Nephron progenitor cell (in vitro differentiated cells): ENCODE measurements at regions not wholly inside any gene's neighbourhood (a gene's known extent, or its start where the extent isn't known, plus 50 kb on each side); places are given as distances from the start of the nearest gene placed in this dataset.

ENCODE experiments used
- DNase-seq: peaks from one replicate; pipeline ENCODE4 v3.0.0; 2021
- H3K27ac Mint-ChIP-seq: 2 replicates; pipeline ENCODE4 v1.8.0; 2021; ENCODE audit warnings: mild to moderate bottlenecking, moderate library complexity, mixed read lengths
- H3K27me3 Mint-ChIP-seq: 2 replicates; pipeline ENCODE4 v1.8.0; 2021; ENCODE audit warnings: mild to moderate bottlenecking, low read depth, mixed read lengths; ENCODE audit not compliant: poor library complexity
- H3K36me3 Mint-ChIP-seq: 2 replicates; pipeline ENCODE4 v1.8.0; 2021; ENCODE audit warnings: low read depth, mixed read lengths
- H3K4me1 Mint-ChIP-seq: 2 replicates; pipeline ENCODE4 v1.8.0; 2021; ENCODE audit warnings: mixed read lengths
- H3K4me3 Mint-ChIP-seq: 2 replicates; pipeline ENCODE4 v1.8.0; 2021; ENCODE audit warnings: mild to moderate bottlenecking, moderate library complexity, mixed read lengths
- H3K9me3 Mint-ChIP-seq: 2 replicates; pipeline ENCODE4 v1.8.0; 2021; ENCODE audit warnings: mild to moderate bottlenecking, moderate library complexity, mixed read lengths
- CTCF ChIP-seq: fragments of 200-600 bp; sonication (generic); IDR thresholded peaks from 2 replicates; pipeline ENCODE4 v1.5.0; 2021; ENCODE audit warnings: antibody characterized with exemption

GRCh38 chr3:25036633-25037032 is 391.4 kb upstream of the RARB start:
- Mint-ChIP-seq H3K4me1 (peaks cover 38% of the 10 kb centered on the region), H3K4me3 (no peak overlapping the region), H3K27me3 (no peaks in the 10 kb centered on the region), H3K9me3 (no peaks in the 10 kb centered on the region), H3K36me3 (no peaks in the 10 kb centered on the region), H3K27ac (peak overlapping the region; percentile 84)
- no peak for DNase-seq
- no peak for TF ChIP-seq CTCF

- H3K4me3 Mint-ChIP-seq: peak overlapping the region; percentile 3
- no peak for DNase-seq
- TF ChIP-seq CTCF: no peak
- H3K27me3 Mint-ChIP-seq: no peaks in the 10 kb centered on the region
- H3K4me1 Mint-ChIP-seq: peaks cover 37% of the 10 kb centered on the region
- peak overlapping the region; percentile 91 for H3K27ac Mint-ChIP-seq
- H3K9me3 Mint-ChIP-seq: no peaks in the 10 kb centered on the region
- no peaks in the 10 kb centered on the region for H3K36me3 Mint-ChIP-seq
These were observed 391.0 kb upstream of the RARB start for GRCh38 chr3:25037049-25037547.

- H3K36me3 Mint-ChIP-seq: no peaks in the 10 kb centered on the region
- H3K27me3 Mint-ChIP-seq: no peaks in the 10 kb centered on the region
- DNase-seq: no peak
- H3K4me1 Mint-ChIP-seq: peaks cover 37% of the 10 kb centered on the region
- TF ChIP-seq CTCF: no peak
- no peak overlapping the region for H3K4me3 Mint-ChIP-seq
- H3K9me3 Mint-ChIP-seq: no peaks in the 10 kb centered on the region
- no peak overlapping the region for H3K27ac Mint-ChIP-seq
These were observed 389.8 kb upstream of the RARB start for GRCh38 chr3:25038271-25038670.

DNA sequence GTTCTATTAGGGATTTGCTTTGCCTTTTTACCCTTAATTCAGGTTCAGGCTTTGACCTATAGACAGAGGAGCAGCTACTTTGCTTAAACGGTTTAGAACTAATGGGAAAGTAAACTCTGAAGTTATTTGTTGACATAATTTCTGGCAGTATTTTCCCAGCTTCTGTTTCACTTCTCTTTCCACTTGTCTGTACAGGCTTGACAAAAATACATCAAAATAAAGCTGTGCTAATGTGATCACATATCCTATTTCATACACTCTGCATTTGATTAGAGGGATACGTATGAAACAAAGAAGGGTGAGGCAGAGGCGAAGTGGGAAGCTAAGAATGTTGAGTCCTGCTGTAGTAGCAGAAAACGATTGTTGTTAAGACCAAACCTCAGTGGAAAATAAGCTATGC is 389.1 kb upstream of the RARB start:
- Mint-ChIP-seq H3K4me1 (peaks cover 37% of the 10 kb centered on the region), H3K4me3 (no peak overlapping the region), H3K9me3 (no peaks in the 10 kb centered on the region), H3K36me3 (no peaks in the 10 kb centered on the region), H3K27ac (peak overlapping the region; percentile 31), H3K27me3 (no peaks in the 10 kb centered on the region)
- no peak for DNase-seq
- TF ChIP-seq CTCF: no peak

DNA sequence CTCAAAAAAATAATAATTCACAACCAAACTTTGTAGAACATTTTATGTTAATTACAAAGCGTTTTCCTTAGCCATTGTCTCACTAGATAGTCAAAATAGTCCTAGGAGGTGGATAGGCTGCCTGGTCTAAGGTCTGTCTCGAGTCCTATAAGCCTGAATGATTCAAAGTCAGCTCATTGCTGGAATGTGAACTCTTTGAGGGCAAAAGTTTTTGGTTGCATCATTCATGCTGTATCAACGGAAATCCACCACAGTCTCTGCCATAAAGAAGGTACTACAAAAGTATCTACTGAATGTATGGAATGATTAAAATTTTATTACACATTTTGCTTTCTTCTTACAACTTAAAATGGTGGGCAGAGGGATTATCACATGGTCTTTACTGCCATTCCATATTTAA is 387.3 kb upstream of the RARB start:
- H3K27ac Mint-ChIP-seq: no peak overlapping the region
- H3K4me3 Mint-ChIP-seq: no peak overlapping the region
- no peak for DNase-seq
- TF ChIP-seq CTCF: no peak
- no peaks in the 10 kb centered on the region for H3K36me3 Mint-ChIP-seq
- peaks cover 54% of the 10 kb centered on the region for H3K4me1 Mint-ChIP-seq
- H3K9me3 Mint-ChIP-seq: no peaks in the 10 kb centered on the region
- no peaks in the 10 kb centered on the region for H3K27me3 Mint-ChIP-seq

DNA sequence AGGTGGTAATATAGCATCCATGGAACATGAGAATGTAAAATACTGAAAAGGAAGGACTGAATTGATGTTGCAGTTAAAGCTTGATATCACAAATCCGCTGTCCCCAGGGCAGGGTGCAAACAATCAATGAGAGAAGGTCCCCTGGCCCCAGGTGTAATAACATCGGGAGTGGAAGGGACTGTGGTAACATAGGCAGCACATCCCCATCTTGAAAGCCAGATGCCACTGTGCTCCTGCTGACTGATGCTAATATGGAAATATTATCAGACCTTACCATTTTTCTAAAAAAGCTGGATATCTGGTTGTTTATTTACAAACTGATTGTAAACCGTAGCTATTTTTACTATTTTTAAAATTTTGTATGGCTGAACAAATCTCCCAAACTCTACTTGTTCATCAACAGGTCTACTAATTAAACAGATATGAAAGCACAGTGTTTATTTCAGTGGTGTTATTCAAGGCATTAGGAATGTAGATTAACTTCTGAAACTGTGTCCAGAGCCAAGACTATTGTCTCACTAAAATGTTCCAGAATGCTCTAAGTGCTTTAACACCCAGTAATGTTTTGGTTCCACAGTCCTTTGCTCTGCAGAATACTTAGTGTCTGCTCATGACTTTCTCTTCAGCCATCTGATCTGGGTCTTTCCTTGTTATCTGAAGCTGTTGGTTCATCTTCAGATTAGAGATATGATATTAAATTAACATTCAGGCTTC is 386.0 kb upstream of the RARB start:
- H3K27ac Mint-ChIP-seq: no peak overlapping the region
- no peaks in the 10 kb centered on the region for H3K27me3 Mint-ChIP-seq
- no peaks in the 10 kb centered on the region for H3K9me3 Mint-ChIP-seq
- no peak overlapping the region for H3K4me3 Mint-ChIP-seq
- TF ChIP-seq CTCF: no peak
- peaks cover 51% of the 10 kb centered on the region for H3K4me1 Mint-ChIP-seq
- no peaks in the 10 kb centered on the region for H3K36me3 Mint-ChIP-seq
- DNase-seq: no peak
